Pulmonary artery endothelial cell (primary cell): ENCODE measurements at regions not wholly inside any gene's neighbourhood (a gene's known extent, or its start where the extent isn't known, plus 50 kb on each side); places are given as distances from the start of the nearest gene placed in this dataset.

Experiments
- DNase-seq: peaks from one replicate; pipeline ENCODE4 v3.0.0-alpha.2; 2011; ENCODE audit warnings: low read depth, low spot score

GRCh38 chr6:169047345-169047744 is 206.3 kb downstream of the THBS2 start:
- DNase-seq: no peak

- DNase-seq: no peak
Measured at GRCh38 chr6:169046483-169047192, 207.0 kb downstream of the THBS2 start.

GRCh38 chr6:169046021-169046420 is 207.6 kb downstream of the THBS2 start:
- DNase-seq: no peak

GRCh38 chr6:169045486-169045885 is 208.2 kb downstream of the THBS2 start:
- DNase-seq: no peak

- DNase-seq: no peak
Measured at GRCh38 chr6:169044381-169045230, 209.0 kb downstream of the THBS2 start.

GRCh38 chr6:169042061-169042460 is 211.6 kb downstream of the THBS2 start:
- DNase-seq: no peak

GRCh38 chr6:169041078-169041477 is 212.6 kb downstream of the THBS2 start:
- DNase-seq: no peak

GRCh38 chr6:169038691-169039090 is 215.0 kb downstream of the THBS2 start:
- no peak for DNase-seq

GRCh38 chr6:169035385-169036240 is 218.0 kb downstream of the THBS2 start:
- DNase-seq: no peak

- no peak for DNase-seq
Measured at GRCh38 chr6:169034516-169035167, 219.0 kb downstream of the THBS2 start.

- DNase-seq: no peak
Measured at GRCh38 chr6:169029861-169030260, 223.8 kb downstream of the THBS2 start.

- DNase-seq: no peak
Measured at GRCh38 chr6:169028343-169028742, 225.3 kb downstream of the THBS2 start.

GRCh38 chr6:169026175-169026574 is 227.5 kb downstream of the THBS2 start:
- DNase-seq: no peak

- no peak for DNase-seq
Measured at GRCh38 chr6:169024047-169024660, 229.5 kb downstream of the THBS2 start.

GRCh38 chr6:169023161-169023874 is 230.3 kb downstream of the THBS2 start:
- DNase-seq: no peak

- DNase-seq: no peak
Measured at GRCh38 chr6:169022079-169022478, 231.6 kb downstream of the THBS2 start.

- DNase-seq: no peak
Measured at GRCh38 chr6:169020821-169021220, 232.8 kb downstream of the THBS2 start.

GRCh38 chr6:169019727-169020491 is 233.7 kb downstream of the THBS2 start:
- no peak for DNase-seq

- DNase-seq: no peak
Measured at GRCh38 chr6:169019111-169019510, 234.5 kb downstream of the THBS2 start.
